Uterus (tissue), 3 donors: ENCODE measurements at regions not wholly inside any gene's neighbourhood (a gene's known extent, or its start where the extent isn't known, plus 50 kb on each side); places are given as distances from the start of the nearest gene placed in this dataset.
"Not testable (repeated sequence)": the region's sequence is repeated elsewhere in the genome, so short reads cannot be mapped to it uniquely, and the experiment has no call there.

Source experiments
- DNase-seq, 2 donors: peaks; one replicate each; pipeline ENCODE4 v3.0.0-alpha.2; 2019 to 2020
- H3K27ac ChIP-seq, 2 donors: fragments of 200-600 bp; sonication (generic); 1 replicate in 1 of 2; 2 replicates in 1 of 2; pipeline ENCODE4 v1.5.1; 2016 to 2018
- H3K27me3 ChIP-seq, 2 donors: fragments of 200-600 bp; sonication (generic); one replicate each; pipeline ENCODE4 v1.5.1; 2018 to 2019; ENCODE audit warnings: control low read depth in 1 of 2
- H3K36me3 ChIP-seq, 2 donors: fragments of 200-600 bp; sonication (generic); one replicate each; pipeline ENCODE4 v1.5.1; 2019; ENCODE audit warnings: control low read depth in 1 of 2
- H3K4me1 ChIP-seq, 2 donors: fragments of 200-600 bp; sonication (generic); one replicate each; pipeline ENCODE4 v1.5.1; 2018 to 2019; ENCODE audit warnings: control low read depth in 1 of 2
- H3K4me3 ChIP-seq, 2 donors: fragments of 200-600 bp; sonication (generic); 1 replicate in 1 of 2; 2 replicates in 1 of 2; pipeline ENCODE4 v1.5.1; 2018 to 2019; ENCODE audit warnings: mild to moderate bottlenecking in 1 of 2
- H3K9me3 ChIP-seq, 2 donors: fragments of 200-600 bp; sonication (generic); one replicate each; pipeline ENCODE4 v1.5.1; 2019; ENCODE audit warnings: control low read depth in 1 of 2
- POLR2A ChIP-seq, 2 donors: fragments of 450-650 bp; IDR thresholded peaks; one replicate each; pipeline ENCODE4 v1.6.1; 2016; ENCODE audit warnings: antibody characterized with exemption in 2 of 2, mild to moderate bottlenecking in 1 of 2, moderate library complexity in 1 of 2
- intact Hi-C: fragments of 100-400 bp; cut with DNase I; formaldehyde crosslinking; loops from one replicate; pipeline ENCODE4 v1.15.1; 2023; ENCODE audit warnings: low total_unique reads
- TF ChIP-seq, protein P1 (sequence below), 4 experiments: fragments of 200-600 bp in 2 of 4; fragments of 450-650 bp in 2 of 4; sonication (generic) in 2 of 4; IDR thresholded peaks; one replicate each; pipeline ENCODE4 v1.5.1; 2016 to 2019; ENCODE audit warnings: antibody characterized with exemption in 4 of 4, mild to moderate bottlenecking in 2 of 4, moderate library complexity in 1 of 4
- donor health status: DM: yes; HTN: yes; CAD: no.

DNA sequence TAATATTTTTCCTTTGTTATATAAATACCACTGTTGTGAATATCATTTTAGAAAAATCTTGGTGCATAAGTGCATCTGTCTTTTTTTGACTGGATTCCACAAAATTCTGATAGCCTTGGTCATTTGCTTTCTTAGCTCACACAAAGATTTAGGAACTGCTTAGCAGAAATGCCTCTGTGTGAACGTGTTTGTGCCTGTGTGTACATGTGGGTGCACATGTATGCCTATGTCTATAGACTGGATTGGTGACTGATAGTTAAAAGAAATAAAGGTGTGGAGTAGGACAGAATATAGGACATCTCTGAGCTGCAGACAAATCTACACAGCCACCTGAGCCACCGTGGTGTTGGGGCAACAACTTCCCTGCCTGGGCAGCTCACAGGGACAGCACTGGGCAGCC is 93.8 kb downstream of the TSN start:
- Histone ChIP-seq H3K27me3 (no peaks in the 10 kb centered on the region), H3K9me3 (no peaks in the 10 kb centered on the region), H3K4me1 (no peaks in the 10 kb centered on the region), H3K27ac (no peak overlapping the region), H3K4me3 (no peak overlapping the region), H3K36me3 (no peaks in the 10 kb centered on the region)
- intact Hi-C loops = no loop called here
- no peak for DNase-seq
- TF ChIP-seq POLR2A (IDR thresholded peaks at IDR 0.05) = no peak
- TF ChIP-seq, protein P1, sequence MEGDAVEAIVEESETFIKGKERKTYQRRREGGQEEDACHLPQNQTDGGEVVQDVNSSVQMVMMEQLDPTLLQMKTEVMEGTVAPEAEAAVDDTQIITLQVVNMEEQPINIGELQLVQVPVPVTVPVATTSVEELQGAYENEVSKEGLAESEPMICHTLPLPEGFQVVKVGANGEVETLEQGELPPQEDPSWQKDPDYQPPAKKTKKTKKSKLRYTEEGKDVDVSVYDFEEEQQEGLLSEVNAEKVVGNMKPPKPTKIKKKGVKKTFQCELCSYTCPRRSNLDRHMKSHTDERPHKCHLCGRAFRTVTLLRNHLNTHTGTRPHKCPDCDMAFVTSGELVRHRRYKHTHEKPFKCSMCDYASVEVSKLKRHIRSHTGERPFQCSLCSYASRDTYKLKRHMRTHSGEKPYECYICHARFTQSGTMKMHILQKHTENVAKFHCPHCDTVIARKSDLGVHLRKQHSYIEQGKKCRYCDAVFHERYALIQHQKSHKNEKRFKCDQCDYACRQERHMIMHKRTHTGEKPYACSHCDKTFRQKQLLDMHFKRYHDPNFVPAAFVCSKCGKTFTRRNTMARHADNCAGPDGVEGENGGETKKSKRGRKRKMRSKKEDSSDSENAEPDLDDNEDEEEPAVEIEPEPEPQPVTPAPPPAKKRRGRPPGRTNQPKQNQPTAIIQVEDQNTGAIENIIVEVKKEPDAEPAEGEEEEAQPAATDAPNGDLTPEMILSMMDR (IDR thresholded peaks at IDR 0.05) = no peak

DNA sequence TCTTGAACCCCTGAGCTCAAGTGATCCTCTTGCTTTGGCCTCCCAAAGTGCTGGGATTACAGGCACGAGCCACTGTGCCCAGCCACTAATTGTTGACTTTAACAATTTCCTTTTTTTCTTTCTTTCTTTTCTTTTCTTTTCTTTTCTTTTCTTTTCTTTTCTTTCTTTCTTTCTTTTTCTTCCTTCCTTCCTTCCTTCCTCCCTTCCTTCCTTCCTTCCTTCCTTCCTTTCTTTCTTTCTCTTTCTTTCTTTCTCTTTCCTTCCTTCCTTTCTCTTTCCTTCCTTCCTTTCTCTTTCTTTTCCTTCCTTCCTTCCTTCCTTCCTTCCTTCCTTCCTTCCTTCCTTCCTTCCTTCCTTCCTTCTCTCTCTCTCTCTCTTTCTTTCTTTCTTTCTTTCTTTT is 97.7 kb downstream of the TSN start:
- H3K36me3 ChIP-seq, H3K4me3 ChIP-seq, DNase-seq, intact Hi-C loops, H3K4me1 ChIP-seq, H3K27me3 ChIP-seq, H3K9me3 ChIP-seq, H3K27ac ChIP-seq: not testable (repeated sequence)

DNA sequence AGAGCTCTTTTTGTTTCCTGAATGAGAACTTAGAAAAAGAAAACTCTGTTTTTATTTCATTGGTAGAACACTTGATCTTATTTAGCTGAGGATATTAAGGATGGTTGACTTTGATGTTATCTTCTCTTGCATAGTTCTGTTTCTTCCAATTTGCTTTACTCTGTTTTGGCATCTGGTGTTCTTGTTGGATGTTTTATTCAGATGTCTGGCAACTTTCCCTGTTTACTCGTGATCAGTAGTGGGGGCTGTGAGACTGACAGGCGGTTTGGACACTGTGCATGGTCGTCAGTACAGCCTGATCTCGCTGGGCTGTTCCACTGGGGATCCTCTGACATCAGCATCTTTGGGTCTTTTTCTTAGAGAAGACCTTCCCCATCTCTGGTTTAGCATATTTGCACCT is 100.1 kb downstream of the TSN start:
- TF ChIP-seq POLR2A (IDR thresholded peaks at IDR 0.05) = no peak
- TF ChIP-seq, protein P1 (IDR thresholded peaks at IDR 0.05) = no peak
- no peaks in the 10 kb centered on the region for H3K36me3 ChIP-seq
- no peak for DNase-seq
- H3K4me1 ChIP-seq = no peaks in the 10 kb centered on the region
- H3K4me3 ChIP-seq = no peak overlapping the region
- H3K27ac ChIP-seq = no peak overlapping the region
- no peaks in the 10 kb centered on the region for H3K27me3 ChIP-seq
- no peaks in the 10 kb centered on the region for H3K9me3 ChIP-seq
- intact Hi-C loops = no loop called here

DNA sequence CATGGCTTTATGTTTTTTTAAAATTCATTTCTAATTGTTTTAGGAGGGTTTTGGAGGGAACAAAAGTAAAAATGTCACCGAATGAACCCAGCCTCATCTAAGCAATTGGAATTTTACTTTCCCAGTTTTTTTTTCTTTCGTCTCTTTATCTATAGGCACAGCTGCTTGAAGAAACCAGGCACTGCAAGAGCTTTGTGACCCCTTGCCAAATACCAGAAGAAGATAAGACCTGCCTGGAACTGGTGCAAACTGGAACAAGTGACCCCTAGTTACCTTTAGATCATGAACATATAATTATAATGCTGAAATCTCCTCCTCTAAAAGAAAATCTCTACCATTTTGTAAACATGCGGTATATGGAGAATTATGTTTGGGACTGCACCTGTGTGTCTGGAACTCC is 100.9 kb downstream of the TSN start:
- Histone ChIP-seq H3K36me3 (no peaks in the 10 kb centered on the region), H3K4me1 (no peaks in the 10 kb centered on the region), H3K9me3 (no peaks in the 10 kb centered on the region), H3K27ac (no peak overlapping the region), H3K27me3 (no peaks in the 10 kb centered on the region), H3K4me3 (no peak overlapping the region)
- intact Hi-C loops = no loop called here
- TF ChIP-seq, protein P1 (IDR thresholded peaks at IDR 0.05) = no peak
- TF ChIP-seq POLR2A (IDR thresholded peaks at IDR 0.05) = no peak
- no peak for DNase-seq

DNA sequence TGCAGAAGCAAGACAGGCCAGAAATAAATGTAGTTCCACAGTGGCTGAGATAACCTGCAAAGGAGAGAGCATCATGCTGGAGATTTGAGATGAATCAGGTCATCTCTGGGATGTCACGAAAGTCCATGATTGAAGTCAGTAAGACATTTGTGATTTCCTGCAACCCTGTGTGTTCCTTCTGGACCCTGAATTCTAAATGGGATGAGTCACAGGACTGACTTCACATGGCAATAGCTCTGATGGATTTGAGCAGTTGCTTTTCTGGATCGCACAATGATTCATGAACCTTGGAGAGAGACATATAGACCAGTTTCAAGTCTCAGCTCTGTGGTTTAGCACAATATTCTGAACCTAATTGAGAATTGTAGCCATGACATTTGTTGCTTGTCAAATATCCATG is 102.9 kb downstream of the TSN start:
- Histone ChIP-seq H3K9me3 (no peaks in the 10 kb centered on the region), H3K27ac (no peak overlapping the region), H3K36me3 (no peaks in the 10 kb centered on the region), H3K4me1 (no peaks in the 10 kb centered on the region), H3K27me3 (no peaks in the 10 kb centered on the region), H3K4me3 (no peak overlapping the region)
- intact Hi-C loops = no loop called here
- DNase-seq = no peak
- TF ChIP-seq POLR2A (IDR thresholded peaks at IDR 0.05) = no peak
- TF ChIP-seq, protein P1 (IDR thresholded peaks at IDR 0.05) = no peak

DNA sequence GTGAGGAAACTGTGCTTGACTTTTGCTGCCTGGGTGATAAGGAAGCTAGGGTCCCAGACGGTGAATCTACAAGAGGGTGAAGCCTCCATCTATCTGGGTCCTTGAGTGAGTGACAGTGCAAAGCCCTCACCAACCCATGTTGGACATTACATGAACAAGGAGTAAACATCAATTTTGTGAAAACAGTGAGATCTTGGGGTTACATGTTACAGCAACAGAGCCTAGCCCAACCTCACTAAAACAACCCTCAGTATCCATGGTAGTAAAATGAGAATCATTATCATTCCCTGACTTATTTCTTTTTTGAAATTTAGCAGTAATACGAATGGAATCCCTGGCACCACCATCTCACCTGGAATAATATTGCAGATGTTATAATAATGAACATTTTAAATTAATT is 103.4 kb downstream of the TSN start:
- no peak for DNase-seq
- Histone ChIP-seq H3K4me1 (no peaks in the 10 kb centered on the region), H3K36me3 (no peaks in the 10 kb centered on the region), H3K9me3 (no peaks in the 10 kb centered on the region), H3K27me3 (no peaks in the 10 kb centered on the region), H3K27ac (no peak overlapping the region), H3K4me3 (no peak overlapping the region)
- no peak for TF ChIP-seq POLR2A (IDR thresholded peaks at IDR 0.05)
- TF ChIP-seq, protein P1 (IDR thresholded peaks at IDR 0.05) = no peak
- intact Hi-C loops = no loop called here
